DMS 273 treated with DMSO at 0.1 percent for 48 hours (cell line): ENCODE measurements at regions not wholly inside any gene's neighbourhood (a gene's known extent, or its start where the extent isn't known, plus 50 kb on each side); places are given as distances from the start of the nearest gene placed in this dataset.
"Not testable (repeated sequence)": the region's sequence is repeated elsewhere in the genome, so short reads cannot be mapped to it uniquely, and the experiment has no call there.

ENCODE experiments used
- DNase-seq: peaks from one replicate; lab custom pipeline; 2025; lab: John Stamatoyannopoulos, UW

DNA sequence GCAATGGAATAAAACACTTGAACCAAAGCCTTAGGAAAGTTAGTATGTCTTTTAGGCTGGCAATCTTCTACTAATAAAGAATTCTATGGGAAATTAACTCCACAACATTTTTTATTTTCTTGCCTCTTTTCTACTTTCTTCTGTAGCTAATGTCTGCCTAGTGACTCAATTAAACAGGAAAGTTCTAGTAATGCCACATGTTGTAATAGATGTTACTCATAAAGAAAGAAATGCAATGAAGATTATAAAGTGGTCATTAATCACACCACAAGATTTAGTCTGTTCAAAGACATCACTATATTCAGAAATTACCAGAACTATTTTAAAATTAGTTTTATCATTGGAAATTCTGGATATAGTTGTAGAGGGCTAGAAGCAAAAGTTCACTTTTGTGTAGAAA, 329.7 kb downstream of the SI start:
- no peak for DNase-seq

DNA sequence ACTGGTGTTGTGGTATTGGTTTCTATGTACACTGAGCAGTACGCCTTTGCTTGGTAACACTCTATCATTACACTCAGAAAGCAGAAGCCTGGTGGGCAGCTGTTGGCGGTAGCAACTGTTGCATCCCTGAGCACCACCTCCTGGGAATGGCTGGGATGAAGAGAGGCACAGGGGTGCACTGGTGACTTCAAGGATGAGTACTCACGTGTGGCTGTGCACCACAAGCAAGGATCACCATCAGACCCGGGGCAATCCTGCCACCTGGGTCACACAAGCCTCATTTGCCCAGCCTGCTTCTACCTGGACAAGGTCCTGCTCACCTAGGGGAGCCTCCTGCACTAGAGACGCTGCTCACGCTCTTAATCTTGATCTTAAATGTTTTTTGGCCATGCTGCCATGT, 336.4 kb downstream of the SI start:
- DNase-seq, result no peak

DNA sequence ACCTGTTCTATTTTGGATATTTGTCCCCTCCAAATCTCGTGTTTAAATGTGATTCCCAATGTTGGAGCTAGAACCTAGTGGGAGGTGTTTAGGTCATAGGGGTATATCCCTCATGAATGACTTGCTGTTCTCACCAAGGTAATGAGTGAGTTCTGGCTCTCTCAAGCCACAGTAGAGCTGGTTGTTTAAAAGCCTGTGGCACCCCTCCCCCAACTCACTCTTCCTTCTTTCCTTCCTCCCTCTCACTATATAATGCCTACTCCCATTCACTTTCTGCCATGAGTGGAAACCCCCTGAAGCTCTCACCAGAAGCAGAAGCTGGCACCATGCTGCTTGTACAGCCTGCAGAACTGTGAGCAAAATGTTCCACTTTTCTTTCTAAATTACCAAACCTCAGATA, 341.1 kb downstream of the SI start:
- DNase-seq, result no peak

DNA sequence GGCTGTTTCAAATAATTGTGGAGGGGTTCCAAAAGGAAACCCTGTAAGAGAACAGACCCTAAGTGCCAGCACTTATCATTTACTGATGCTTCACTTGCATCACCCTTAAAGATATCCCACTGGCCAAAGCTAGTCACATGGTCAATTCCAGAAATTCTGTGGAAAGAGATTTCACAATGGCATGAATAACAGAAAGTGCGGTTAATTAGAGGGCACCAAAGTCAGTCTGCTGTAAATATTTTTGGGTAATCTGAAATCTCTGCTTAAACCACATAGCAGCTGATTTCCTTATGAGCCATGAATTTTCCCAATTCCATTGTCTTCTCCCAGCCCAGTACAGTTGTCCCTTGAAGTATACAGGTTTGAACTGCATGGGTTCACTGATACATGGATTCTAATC, 346.1 kb downstream of the SI start:
- no peak for DNase-seq

DNA sequence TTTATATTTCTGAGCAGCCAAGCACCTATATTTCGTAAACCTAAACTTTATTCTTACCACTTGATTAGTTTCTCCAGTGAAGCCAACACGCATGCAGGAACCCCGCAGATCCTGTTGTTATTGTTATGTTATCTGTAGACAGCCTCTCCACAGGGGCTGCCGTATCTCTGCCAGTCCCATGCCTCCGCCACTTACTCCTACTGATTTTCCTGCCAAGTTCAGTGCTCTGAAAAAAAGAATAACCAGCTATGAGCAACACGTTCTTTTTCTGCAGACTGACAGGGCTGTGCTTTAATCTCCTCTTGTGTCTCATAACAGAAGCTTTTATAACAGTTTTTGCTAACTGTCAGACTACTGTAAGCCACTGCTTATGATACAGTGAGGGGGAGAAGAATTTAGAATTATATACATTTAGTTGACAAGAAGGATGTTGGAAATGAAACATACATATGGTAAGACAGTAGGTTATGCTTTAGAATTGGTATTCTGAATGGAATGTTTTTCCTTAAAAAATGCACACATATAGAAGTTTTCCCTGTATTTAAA, 347.4 kb downstream of the SI start:
- DNase-seq, result no peak

DNA sequence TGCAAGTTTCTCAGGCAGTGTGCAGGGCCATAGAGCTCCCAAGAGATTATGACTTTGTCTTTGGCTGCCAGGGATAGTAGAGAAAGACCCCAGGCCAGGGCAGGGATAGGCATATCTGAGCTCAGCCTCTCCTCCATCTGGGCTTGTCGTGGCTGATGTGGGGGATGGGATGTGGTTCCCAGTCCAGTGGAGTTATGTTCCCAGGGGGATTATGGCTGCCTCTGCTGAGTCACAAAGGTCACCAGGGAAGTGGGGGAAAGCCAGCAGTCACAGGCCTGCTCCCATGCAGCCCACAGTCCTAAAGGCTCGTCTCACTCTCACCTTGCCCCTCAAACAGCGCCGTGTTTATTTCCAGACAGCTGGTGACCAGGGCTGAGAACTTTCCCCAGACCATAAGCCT, 354.9 kb downstream of the SI start:
- DNase-seq, result no peak

DNA sequence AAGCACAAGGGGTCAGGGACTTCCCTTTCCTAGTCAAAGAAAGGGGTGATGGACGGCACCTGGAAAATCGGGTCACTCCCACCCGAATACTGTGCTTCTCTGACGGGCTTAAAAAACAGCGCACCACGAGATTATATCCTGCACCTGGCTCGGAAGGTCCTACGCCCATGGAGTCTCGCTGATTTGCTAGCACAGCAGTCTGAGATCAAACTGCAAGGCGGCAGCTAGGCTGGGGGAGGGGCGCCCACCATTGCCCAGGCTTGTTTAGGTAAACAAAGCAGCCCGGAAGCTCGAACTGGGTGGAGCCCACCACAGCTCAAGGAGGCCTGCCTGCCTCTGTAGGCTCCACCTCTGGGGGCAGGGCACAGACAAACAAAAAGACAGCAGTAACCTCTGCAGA, 375.5 kb downstream of the SI start:
- DNase-seq, result not testable (repeated sequence)

DNA sequence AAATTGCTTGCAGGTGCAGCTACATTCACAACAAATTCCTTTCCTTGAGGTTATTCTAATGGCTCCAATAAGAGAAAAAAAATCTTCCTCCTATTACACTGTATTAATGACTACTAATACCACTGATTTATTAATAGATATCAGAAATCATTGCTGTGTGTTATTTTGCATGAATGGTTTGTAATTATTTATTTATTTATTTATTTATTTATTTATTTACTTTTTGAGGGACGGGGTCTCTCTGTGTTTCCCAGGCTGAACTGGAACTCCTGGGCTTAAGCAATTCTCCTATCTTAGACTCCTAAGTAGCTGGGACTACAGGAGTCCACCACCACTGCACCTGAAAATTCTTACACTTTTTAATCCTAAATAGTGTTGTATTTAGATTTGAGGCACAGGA, 390.4 kb downstream of the SI start:
- DNase-seq, result no peak

DNA sequence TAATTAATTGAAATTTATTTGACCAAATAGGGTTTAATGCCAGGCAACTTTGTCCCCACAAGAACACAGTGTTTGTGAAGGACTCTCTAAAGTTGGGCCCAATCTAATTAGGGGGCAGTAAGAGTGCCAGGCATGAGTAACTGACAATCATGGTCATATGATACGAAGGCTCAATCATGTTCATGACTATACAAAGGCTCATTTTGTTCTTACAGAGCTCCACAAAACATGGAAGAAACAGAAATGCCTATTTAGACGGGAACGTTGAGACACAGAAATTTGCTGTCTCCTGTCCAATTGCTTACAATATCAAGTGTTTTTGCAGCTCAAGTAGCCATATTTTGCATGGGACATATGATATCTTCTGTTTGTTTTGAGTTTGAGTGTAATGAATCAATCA, 391.1 kb downstream of the SI start:
- DNase-seq, result no peak

DNA sequence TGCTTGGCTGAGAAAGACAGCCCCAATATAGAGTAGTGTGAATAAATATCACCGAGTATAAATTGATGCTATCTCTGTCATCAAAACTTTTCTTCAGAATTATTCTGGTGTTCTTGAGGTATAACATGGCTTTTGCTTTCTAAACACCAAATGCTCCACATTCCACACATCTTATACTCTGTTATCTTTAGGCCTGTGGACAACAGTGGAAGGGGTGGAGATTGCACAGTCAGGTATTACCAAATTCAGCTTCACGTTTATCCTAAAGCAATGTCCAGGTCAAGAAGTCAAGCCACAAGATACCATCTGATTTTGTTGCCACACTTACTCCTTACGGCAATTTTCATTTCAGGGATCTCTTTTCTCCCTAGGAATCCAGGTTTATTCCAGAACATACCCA, 394.8 kb downstream of the SI start:
- DNase-seq, result no peak

DNA sequence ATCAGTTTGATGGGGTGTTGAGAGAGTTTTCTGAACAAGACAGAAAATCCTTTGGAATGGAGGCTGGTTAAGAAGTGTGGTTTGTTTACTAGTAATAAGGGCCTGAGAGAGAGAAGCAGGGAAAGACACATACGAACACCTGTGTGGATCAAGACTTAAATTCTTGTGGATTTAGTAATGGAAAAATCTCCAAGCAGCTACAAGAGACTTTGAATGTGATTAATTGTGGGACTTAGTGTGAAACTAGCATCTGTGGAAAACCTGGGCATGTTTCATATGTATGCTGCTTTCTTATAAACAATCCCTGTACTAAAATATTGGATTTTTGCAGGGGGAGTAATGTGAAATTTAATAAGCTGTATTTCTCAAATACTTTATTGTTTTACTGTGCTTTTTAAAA, 399.1 kb downstream of the SI start:
- no peak for DNase-seq

DNA sequence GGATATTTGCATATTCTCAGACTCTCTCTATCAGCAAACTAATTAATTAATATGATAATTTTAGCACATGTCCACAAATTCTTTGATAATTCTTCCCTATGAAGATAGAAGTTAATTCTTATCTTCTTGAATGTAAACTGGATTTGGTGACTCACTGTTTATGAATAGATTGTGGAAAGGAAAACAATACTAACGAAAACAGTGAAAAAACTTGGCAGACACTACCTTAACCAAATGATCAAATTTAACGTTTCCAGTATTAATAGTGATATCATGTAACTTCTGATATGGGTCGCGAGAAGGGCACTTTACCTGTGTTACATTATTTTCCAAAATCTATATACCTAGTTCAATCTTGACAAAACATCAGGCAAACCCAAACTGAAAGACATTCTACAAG, 401.0 kb downstream of the SI start:
- DNase-seq, result no peak

DNA sequence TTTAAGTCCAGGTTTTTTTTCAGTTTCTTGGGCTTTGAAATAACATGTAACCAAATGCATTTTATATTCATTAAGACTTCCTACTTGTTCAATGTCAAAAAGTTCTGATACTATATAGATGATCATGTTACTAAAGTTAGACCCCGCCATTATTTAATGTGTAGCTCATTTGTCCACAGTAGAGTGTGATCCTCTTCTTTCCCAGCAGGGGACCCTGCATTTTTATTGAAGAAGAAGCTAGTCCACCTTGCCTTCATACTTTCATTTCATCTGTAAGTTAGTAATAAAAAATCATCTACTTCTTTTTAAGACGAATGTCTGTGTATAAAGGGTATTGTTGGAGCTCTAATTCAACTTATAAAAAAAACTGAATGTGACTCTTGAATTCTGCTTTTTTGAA, 404.6 kb downstream of the SI start:
- DNase-seq, result no peak

DNA sequence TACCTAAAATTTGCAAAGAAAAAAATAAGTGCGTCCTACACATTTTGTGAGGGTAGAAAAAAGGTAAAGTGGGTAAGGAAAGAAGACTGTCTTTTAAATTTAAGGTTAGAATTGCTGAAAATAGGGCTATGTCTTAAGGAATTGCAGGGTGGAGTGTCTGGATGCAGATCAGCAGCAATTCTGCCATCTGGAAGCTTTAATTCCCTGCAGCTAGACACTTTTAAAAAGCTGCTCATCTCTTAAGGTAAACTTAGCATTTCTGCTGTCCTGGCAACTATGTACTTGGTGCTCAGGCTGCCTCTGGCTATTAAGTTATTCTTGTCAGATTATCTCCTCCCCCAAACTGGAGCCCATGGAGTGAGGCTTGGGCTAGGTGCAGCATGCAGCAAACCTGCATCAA, 420.2 kb downstream of the SI start:
- DNase-seq, result no peak

DNA sequence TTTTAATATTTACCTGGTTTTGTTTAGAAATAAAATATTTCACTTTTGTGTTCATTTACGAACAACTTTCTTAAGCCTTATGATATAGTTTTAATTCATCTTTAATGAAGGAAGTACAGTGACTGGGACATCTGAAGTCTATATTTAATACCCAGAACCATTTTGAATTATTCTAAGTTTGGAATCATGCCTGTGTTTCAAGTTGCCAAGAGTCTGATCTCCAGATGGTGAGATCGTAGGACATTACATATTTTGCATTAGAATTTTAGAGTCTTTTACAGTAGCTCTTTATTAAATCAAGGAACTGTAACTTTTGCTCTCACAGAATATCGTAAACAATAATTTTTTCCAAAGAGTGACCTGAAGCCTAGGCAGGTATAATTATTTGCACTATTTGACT, 420.7 kb downstream of the SI start:
- DNase-seq, result no peak

DNA sequence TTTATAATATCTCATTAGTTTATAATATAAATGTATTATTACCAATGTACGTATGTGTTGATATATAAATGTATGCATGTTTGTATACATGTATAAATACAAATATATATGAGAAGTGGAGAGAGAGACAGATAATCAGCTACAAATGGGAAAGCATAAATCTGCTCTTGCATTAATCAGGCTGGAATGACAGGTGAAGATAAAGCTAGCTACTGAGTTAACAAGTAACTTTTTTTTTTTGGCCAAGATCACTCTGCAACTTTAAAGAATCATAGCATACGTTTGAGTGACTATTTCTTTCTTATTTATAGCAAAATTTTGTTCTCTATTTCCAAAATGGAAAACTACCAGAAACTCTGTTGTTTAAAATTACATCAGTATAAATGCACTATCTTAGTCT, 422.8 kb downstream of the SI start:
- DNase-seq, result no peak

DNA sequence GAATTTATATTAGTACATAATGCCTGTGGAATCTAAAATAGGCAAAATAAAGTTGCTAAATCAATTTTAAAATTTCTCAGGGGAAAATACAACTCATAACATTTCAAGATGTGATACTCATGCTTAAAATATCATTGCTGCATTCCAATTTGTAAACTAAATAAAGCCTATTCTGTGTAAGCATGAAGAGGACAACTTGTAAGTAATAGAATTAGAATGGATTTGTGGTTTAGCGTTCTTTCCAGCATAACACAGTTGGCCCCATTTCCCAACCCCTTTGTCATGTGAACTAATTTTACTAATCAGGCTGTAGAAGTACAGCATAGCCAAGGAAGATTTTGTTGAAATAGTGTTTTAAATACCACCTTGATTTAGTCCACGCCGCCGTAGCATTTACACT, 437.2 kb downstream of the SI start:
- no peak for DNase-seq

DNA sequence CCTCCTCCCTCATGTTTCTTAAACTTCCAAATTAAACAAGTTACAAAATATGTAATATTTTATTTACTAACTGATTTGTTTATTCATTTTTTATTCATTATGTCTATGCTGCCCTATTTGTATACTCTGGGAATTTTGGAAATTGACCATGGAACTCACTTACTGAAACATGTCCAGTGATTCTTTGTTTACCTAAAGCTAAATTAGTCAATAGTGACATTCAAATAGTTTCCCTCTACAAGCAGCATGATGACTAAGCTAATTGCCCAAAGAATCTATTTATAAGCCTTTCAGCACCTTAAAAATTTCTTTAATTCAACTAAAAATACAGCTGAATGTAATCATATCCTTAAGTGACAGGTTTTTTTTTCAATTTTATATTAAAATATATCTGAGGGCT, 437.7 kb downstream of the SI start:
- DNase-seq, result no peak

DNA sequence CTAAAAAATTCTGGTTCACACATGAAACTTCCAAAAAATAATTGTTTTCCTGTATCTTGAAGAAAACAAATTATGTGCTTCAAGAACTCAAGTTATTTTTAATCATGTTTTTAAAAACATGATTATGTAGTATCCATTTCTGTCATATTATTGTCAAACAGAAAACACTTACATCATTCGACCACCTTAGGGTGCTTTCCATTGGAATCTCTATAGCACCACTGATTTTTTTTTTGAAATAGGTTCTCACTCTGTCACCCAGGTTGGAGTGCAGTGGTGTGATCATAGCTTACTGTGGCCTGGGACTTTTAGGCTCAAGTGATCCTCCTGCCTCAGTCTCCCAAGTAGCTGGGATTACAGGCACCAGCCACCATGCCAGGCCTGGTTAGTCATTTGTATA, 457.3 kb downstream of the SI start:
- no peak for DNase-seq

DNA sequence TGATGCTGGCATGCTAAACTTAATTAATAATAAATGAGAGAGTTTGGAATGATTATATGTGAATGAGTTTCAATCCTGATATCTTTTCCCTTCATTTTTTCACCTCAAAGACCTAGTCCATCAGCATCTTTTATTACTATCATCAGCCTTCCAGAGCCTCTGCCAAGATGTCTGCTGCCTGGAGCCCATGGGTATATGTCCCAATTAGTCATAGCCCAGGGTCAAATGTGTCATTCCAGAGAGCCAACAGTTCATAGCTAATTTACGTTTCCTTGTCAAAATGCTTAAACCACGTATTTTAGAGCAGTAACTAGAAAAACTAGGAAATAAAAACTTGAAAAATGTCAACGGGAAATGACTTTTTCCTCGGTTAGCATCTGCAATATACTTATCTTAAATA, 457.9 kb downstream of the SI start:
- DNase-seq, result no peak

DNA sequence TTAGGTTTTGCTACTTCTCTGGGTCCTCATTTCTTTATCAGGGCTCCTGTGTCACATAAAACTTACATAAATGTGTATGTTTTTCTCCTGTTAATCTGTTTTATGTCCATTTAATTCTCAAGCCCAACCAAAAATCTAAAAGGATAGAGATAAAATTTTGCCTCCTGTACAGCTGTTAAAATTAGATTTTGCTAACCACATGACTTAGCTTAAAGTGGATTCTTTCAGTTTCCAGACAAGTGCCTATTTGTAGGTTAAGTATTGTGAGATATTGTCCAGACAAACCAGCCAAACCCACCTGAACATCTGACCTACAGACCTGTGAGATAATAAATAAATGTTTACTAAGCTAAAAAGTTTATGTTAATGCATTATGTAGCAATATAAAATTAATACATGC, 465.5 kb downstream of the SI start:
- no peak for DNase-seq

DNA sequence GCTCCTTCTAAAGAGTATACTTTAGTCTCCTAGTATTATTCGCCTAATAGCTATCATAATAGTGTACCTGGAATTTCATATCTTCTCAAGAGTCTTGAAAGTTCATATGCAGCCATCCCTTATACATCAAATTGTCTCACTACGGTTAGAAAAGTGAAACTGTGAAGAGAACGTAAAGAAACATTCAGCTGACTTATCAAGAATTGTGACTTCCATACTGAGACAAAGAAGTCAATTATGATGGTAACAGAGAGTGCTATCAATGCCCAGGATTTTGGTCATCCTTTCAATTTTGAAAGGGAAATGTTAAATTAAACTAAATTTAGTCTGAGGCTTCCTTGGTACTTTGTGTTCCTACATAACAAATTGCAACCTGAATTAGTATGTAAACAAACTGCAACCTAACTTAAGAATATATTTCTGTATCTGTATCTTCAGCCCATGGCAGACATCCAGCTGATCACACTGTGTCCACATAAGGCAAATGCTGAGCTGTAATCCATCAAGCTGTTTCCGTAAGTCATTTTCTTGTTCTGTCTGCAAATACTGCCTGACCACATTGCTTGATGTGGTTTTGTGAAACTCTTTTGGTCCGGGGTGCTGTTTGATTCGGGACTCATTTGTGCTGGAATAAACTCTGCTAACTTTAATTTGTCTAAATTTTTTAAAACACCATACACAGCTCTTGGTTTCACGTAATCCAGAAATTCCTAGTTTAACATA, 469.6 kb downstream of the SI start:
- no peak for DNase-seq

DNA sequence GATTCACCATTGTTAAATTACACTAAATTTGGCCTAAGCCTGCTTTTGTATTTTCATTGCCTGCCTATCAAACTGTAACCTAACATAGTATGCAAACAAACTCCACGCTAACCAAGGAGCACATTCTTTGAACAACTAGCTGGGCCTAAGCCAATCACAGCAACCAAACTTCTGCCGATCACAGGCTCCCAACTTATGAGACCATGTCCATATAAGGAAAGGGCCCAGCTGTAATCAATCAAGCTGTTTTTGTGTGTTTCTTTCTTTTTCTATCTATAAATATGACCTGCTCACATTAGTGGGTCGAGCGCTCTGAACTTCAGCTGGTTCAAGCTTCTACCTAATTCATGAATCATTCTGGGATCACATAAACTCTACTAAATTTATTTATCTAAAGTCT, 473.6 kb downstream of the SI start:
- no peak for DNase-seq

DNA sequence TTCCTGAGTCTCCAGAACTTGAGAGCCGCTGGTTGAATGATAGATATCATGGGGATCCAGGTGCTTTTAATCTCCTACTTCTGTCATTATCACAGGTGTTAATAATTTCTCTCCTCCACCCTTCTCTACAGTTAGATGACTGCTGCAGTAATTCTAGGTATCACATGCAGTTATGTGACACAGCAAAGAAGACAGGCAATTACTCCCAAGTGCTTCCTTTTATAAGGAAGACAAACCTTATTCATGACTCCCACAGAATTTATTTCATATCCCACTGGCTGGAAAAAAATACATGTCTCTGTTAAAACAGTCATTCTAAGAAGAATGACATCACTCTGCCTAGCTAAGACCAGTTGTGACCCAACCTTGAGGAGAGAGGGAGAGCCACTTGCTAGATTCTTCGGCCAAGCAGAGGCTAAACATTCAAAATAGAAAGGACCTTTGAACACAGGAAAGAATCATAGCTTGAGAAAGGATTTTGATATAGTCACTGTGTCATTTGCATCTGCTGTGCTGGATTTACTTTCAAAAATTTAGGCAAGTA, 500.6 kb downstream of the SI start:
- no peak for DNase-seq
